OCI-LY1 (cell line): ENCODE measurements at regions not wholly inside any gene's neighbourhood (a gene's known extent, or its start where the extent isn't known, plus 50 kb on each side); places are given as distances from the start of the nearest gene placed in this dataset.

Source experiments
- H2AFZ ChIP-seq: fragments of 200-600 bp; sonication (generic), shearing (Covaris generic); 2 replicates; pipeline ENCODE4 v1.6.0; 2014; ENCODE audit warnings: antibody characterized with exemption, mild to moderate bottlenecking, low read length
- H3F3A ChIP-seq: fragments of 200-600 bp; sonication (generic), shearing (Covaris generic); 2 replicates; pipeline ENCODE4 v1.6.0; 2014; ENCODE audit warnings: mild to moderate bottlenecking, antibody characterized with exemption, low read length, moderate library complexity; ENCODE audit not compliant: insufficient read depth
- H3K27ac ChIP-seq: fragments of 200-600 bp; sonication (generic); 2 replicates; pipeline ENCODE4 v1.5.1; 2014; ENCODE audit warnings: low read length, mixed run types, mild to moderate bottlenecking, low read depth; ENCODE audit not compliant: poor library complexity, severe bottlenecking
- H3K27me3 ChIP-seq: fragments of 200-600 bp; sonication (generic); 2 replicates; pipeline ENCODE4 v1.6.0; 2014; ENCODE audit warnings: antibody characterized with exemption, mild to moderate bottlenecking, low read length, moderate library complexity; ENCODE audit not compliant: insufficient read depth
- H3K36me3 ChIP-seq: fragments of 200-600 bp; sonication (generic); 2 replicates; pipeline ENCODE4 v1.6.1; 2014; ENCODE audit warnings: mild to moderate bottlenecking, antibody characterized with exemption, low read length, moderate library complexity, mixed read lengths; ENCODE audit not compliant: insufficient read depth
- H3K4me1 ChIP-seq: fragments of 200-600 bp; sonication (generic); 2 replicates; pipeline ENCODE4 v1.5.1; 2014; ENCODE audit warnings: mild to moderate bottlenecking, low read length, moderate library complexity; ENCODE audit not compliant: insufficient read depth, severe bottlenecking
- H3K4me2 ChIP-seq: fragments of 200-600 bp; sonication (generic), shearing (Covaris generic); 2 replicates; pipeline ENCODE4 v1.6.1; 2014; ENCODE audit warnings: low read length
- H3K4me3 ChIP-seq: fragments of 200-600 bp; sonication (generic); 2 replicates; pipeline ENCODE4 v1.5.1; 2014; ENCODE audit warnings: low read length, low read depth, mild to moderate bottlenecking, mixed read lengths; ENCODE audit not compliant: poor library complexity, severe bottlenecking
- H3K79me2 ChIP-seq: fragments of 200-600 bp; shearing (Covaris generic); 2 replicates; pipeline ENCODE4 v1.6.1; 2016; ENCODE audit warnings: mixed run types, low read length, mixed read lengths; ENCODE audit not compliant: insufficient read depth
- H3K9ac ChIP-seq: fragments of 200-600 bp; sonication (generic), shearing (Covaris generic); 2 replicates; pipeline ENCODE4 v1.6.1; 2014; ENCODE audit warnings: mild to moderate bottlenecking, low read length, mixed read lengths
- H3K9me2 ChIP-seq: fragments of 200-600 bp; sonication (generic), shearing (Covaris generic); 2 replicates; pipeline ENCODE4 v1.6.1; 2014; ENCODE audit warnings: low read depth, mild to moderate bottlenecking, low read length, mixed read lengths
- H3K9me3 ChIP-seq: fragments of 200-600 bp; shearing (Covaris generic); 2 replicates; pipeline ENCODE4 v1.6.1; 2014; ENCODE audit warnings: low read length, mixed read lengths
- H4K20me1 ChIP-seq: fragments of 200-600 bp; sonication (generic), shearing (Covaris generic); 2 replicates; pipeline ENCODE4 v1.6.0; 2016; ENCODE audit warnings: mild to moderate bottlenecking, low read length; ENCODE audit not compliant: insufficient read depth
- CTCF ChIP-seq: fragments of 200-600 bp; sonication (generic), shearing (Covaris generic); IDR thresholded peaks from 2 replicates; pipeline ENCODE4 v1.5.1; 2017; ENCODE audit warnings: mild to moderate bottlenecking, antibody characterized with exemption, low read length, moderate library complexity, mixed read lengths
- EZH2 ChIP-seq: fragments of 200-600 bp; sonication (generic), shearing (Covaris generic); IDR thresholded peaks from 2 replicates; pipeline ENCODE4 v1.8.0; 2017; ENCODE audit warnings: borderline replicate concordance, mixed run types, mild to moderate bottlenecking, antibody characterized with exemption, low read length, moderate library complexity, mixed read lengths

DNA sequence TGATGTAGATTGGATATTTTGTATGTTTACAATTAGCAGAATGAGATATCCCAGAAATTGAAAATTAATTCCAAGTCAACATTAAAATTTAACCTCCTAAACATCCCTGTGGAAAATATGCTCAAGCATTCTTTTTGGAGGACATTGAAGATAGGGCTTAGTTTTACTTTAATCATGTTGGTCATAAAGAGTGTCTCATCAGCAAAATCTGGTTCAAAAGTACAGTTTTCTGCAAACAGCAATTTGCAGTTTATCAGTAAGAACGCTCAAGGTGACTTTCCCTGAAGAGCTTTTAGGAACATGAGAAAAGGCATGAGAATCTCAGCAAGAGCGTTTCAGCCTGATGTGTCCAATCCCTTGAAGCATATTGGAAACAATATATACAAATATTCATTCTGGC is 889.8 kb downstream of the CENPC start:
- no peak overlapping the region for H2AFZ ChIP-seq
- TF ChIP-seq EZH2 (no peak), CTCF (no peak)

DNA sequence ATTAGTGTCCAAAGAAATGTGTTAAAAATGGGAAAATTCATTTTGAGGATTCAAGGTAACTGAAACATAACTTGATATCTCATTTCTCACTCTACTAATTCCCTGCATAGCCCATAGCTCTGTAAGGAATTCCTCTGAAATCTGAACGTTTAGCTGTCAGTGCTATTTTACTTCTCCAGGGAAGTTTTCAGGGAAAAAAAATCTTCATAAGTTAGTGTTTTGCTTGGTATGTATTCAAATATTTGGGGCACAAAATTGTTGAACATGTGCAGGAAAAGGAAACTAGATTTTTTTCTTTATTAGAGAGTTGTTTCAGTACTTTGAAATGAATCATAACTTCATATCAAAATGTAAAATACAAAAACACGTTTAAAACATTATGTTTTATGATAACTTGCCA is 891.4 kb downstream of the CENPC start:
- H3K79me2 ChIP-seq: no peaks in the 10 kb centered on the region
- no peaks in the 10 kb centered on the region for H4K20me1 ChIP-seq
- no peaks in the 10 kb centered on the region for H3F3A ChIP-seq
- no peaks in the 10 kb centered on the region for H3K36me3 ChIP-seq
- no peak overlapping the region for H3K9ac ChIP-seq
- H3K4me3 ChIP-seq: no peak overlapping the region
- H3K9me3 ChIP-seq: no peaks in the 10 kb centered on the region
- H3K4me1 ChIP-seq: no peaks in the 10 kb centered on the region
- no peak for TF ChIP-seq CTCF
- no peak for TF ChIP-seq EZH2
- no peaks in the 10 kb centered on the region for H3K9me2 ChIP-seq
- no peak overlapping the region for H3K4me2 ChIP-seq
- no peak overlapping the region for H3K27ac ChIP-seq
- no peak overlapping the region for H2AFZ ChIP-seq
- H3K27me3 ChIP-seq: no peaks in the 10 kb centered on the region

More for the DNA sequence above, 889.8 kb downstream of the CENPC start:
- Histone ChIP-seq H3F3A (no peaks in the 10 kb centered on the region), H3K4me3 (no peak overlapping the region), H3K4me2 (no peak overlapping the region), H3K27me3 (no peaks in the 10 kb centered on the region), H3K9me3 (no peaks in the 10 kb centered on the region), H3K9ac (no peak overlapping the region), H3K9me2 (no peaks in the 10 kb centered on the region), H3K36me3 (no peaks in the 10 kb centered on the region), H3K4me1 (no peaks in the 10 kb centered on the region), H3K27ac (no peak overlapping the region), H3K79me2 (no peaks in the 10 kb centered on the region), H4K20me1 (no peaks in the 10 kb centered on the region)

GRCh38 chr4:66649236-66649635 is 896.1 kb downstream of the CENPC start:
- Histone ChIP-seq H4K20me1 (no peaks in the 10 kb centered on the region), H3K4me3 (no peak overlapping the region), H3K36me3 (no peaks in the 10 kb centered on the region), H3K4me2 (no peak overlapping the region), H3F3A (no peaks in the 10 kb centered on the region), H3K9me3 (no peaks in the 10 kb centered on the region), H3K79me2 (no peaks in the 10 kb centered on the region), H3K27me3 (no peaks in the 10 kb centered on the region), H3K27ac (no peak overlapping the region), H3K4me1 (no peaks in the 10 kb centered on the region), H3K9me2 (no peaks in the 10 kb centered on the region), H3K9ac (no peak overlapping the region), H2AFZ (no peak overlapping the region)
- TF ChIP-seq CTCF (no peak), EZH2 (no peak)
